CD4-positive, alpha-beta memory T cell (primary cell): ENCODE measurements at regions not wholly inside any gene's neighbourhood (a gene's known extent, or its start where the extent isn't known, plus 50 kb on each side); places are given as distances from the start of the nearest gene placed in this dataset.

Source experiments
- CTCF ChIA-PET: fragments of 350-600 bp; sonication (Branson Sonifier 250); formaldehyde crosslinking; loops from one replicate; lab custom pipeline; 2021; ENCODE audit warnings: inconsistent platforms; ENCODE audit not compliant: partially characterized antibody; lab: Charles Lee
- POLR2A ChIA-PET: fragments of 350-600 bp; sonication (Branson Sonifier 250); formaldehyde crosslinking; loops from one replicate; lab custom pipeline; 2021; ENCODE audit not compliant: partially characterized antibody; lab: Charles Lee
- DNase-seq, 5 donors: peaks; one replicate each; pipeline versions ENCODE4 v3.0.0 to v3.0.0-alpha.2; 2020 to 2022; ENCODE audit warnings: mixed read lengths in 1 of 5
- H3K27ac ChIP-seq: one replicate; pipeline ENCODE4 v1.7.0; 2013; ENCODE audit warnings: low read depth, low read length
- H3K27me3 ChIP-seq: 2 replicates; pipeline ENCODE4 v1.7.0; 2013; ENCODE audit warnings: mild to moderate bottlenecking, low read length, moderate library complexity; ENCODE audit not compliant: insufficient read depth
- H3K36me3 ChIP-seq: 2 replicates; pipeline ENCODE4 v1.7.0; 2013; ENCODE audit warnings: mild to moderate bottlenecking, low read length, moderate library complexity; ENCODE audit not compliant: insufficient read depth
- H3K4me1 ChIP-seq: 2 replicates; pipeline ENCODE4 v1.7.0; 2013; ENCODE audit warnings: mild to moderate bottlenecking, low read length, moderate library complexity; ENCODE audit not compliant: insufficient read depth
- H3K4me3 ChIP-seq, 2 donors: one replicate each; pipeline ENCODE4 v1.7.0; 2013; ENCODE audit warnings: low read length in 2 of 2, mild to moderate bottlenecking in 1 of 2
- H3K9me3 ChIP-seq, 2 donors: one replicate each; pipeline ENCODE4 v1.7.0; 2013; ENCODE audit warnings: low read length in 2 of 2, control low read depth in 1 of 2; ENCODE audit not compliant: control insufficient read depth in 1 of 2
- H3K27ac Mint-ChIP-seq, 7 donors: one replicate each; pipeline ENCODE4 v1.8.0; 2020 to 2021; ENCODE audit warnings: mixed read lengths in 7 of 7, mild to moderate bottlenecking in 6 of 7, inconsistent platforms in 3 of 7, moderate library complexity in 3 of 7
- H3K27me3 Mint-ChIP-seq, 2 donors: one replicate each; pipeline ENCODE4 v1.8.0; 2020 to 2021; ENCODE audit warnings: mixed read lengths in 2 of 2
- H3K36me3 Mint-ChIP-seq, 2 donors: one replicate each; pipeline ENCODE4 v1.8.0; 2020 to 2021; ENCODE audit warnings: mixed read lengths in 2 of 2, inconsistent platforms in 1 of 2, mild to moderate bottlenecking in 1 of 2
- H3K4me1 Mint-ChIP-seq, 4 donors: one replicate each; pipeline ENCODE4 v1.8.0; 2020 to 2021; ENCODE audit warnings: mixed read lengths in 4 of 4, mild to moderate bottlenecking in 1 of 4
- H3K4me3 Mint-ChIP-seq, 8 donors: one replicate each; pipeline ENCODE4 v1.8.0; 2020 to 2021; ENCODE audit warnings: mixed read lengths in 8 of 8, mild to moderate bottlenecking in 7 of 8, moderate library complexity in 6 of 8, inconsistent platforms in 3 of 8
- H3K9me3 Mint-ChIP-seq, 8 donors: one replicate each; pipeline ENCODE4 v1.8.0; 2020 to 2021; ENCODE audit warnings: mixed read lengths in 8 of 8, mild to moderate bottlenecking in 5 of 8, inconsistent platforms in 3 of 8, moderate library complexity in 1 of 8
- intact Hi-C: fragments of 100-400 bp; cut with micrococcal nuclease; formaldehyde crosslinking; loops from one replicate; pipeline ENCODE4 v1.15.1; 2023

GRCh38 chr13:106153041-106153440 lies 382.4 kb downstream of the EFNB2 start:
- no peak overlapping the region for H3K27ac Mint-ChIP-seq
- H3K9me3 ChIP-seq: no peaks in the 10 kb centered on the region
- no peaks in the 10 kb centered on the region for H3K9me3 Mint-ChIP-seq
- ChIA-PET CTCF (no interaction called here), POLR2A (no interaction called here)
- H3K27me3 Mint-ChIP-seq: no peaks in the 10 kb centered on the region
- H3K27ac ChIP-seq: no peak overlapping the region
- no peaks in the 10 kb centered on the region for H3K27me3 ChIP-seq
- H3K4me1 ChIP-seq: no peaks in the 10 kb centered on the region
- intact Hi-C loops: no loop called here
- no peak overlapping the region for H3K4me3 ChIP-seq
- no peaks in the 10 kb centered on the region for H3K36me3 ChIP-seq
- no peak overlapping the region for H3K4me3 Mint-ChIP-seq
- H3K4me1 Mint-ChIP-seq: no peaks in the 10 kb centered on the region
- H3K36me3 Mint-ChIP-seq: no peaks in the 10 kb centered on the region
- no peak for DNase-seq

DNA sequence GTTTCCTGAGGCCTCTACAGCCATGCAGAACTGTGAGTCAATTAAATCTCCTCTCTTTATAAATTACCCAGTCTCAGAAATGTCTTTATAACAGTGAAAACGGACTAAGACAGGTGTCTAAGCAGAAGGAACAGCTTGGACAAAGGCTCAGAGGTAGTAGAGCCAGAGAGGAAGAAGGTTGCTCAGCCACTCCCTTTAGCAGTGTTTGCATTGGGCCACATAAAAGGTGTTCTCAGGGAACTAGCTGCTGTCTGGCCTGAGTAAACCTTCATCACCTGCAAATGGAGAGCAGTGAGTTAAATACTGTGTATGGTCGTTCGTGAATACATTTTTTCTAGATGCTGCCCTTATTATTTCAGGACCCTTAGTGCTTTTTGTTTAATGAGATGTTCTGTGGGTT lies 383.4 kb downstream of the EFNB2 start:
- CTCF ChIA-PET: no interaction called here
- no peak overlapping the region for H3K27ac ChIP-seq
- Mint-ChIP-seq H3K36me3 (no peaks in the 10 kb centered on the region), H3K9me3 (peaks cover 0 to 3% (median 0%) of the 10 kb centered on the region in 8 donors), H3K4me3 (no peak overlapping the region), H3K27me3 (no peaks in the 10 kb centered on the region), H3K4me1 (no peaks in the 10 kb centered on the region), H3K27ac (no peak overlapping the region)
- no peaks in the 10 kb centered on the region for H3K27me3 ChIP-seq
- POLR2A ChIA-PET: no interaction called here
- H3K4me1 ChIP-seq: no peaks in the 10 kb centered on the region
- no peaks in the 10 kb centered on the region for H3K9me3 ChIP-seq
- intact Hi-C loops: no loop called here
- H3K4me3 ChIP-seq: no peak overlapping the region
- no peak for DNase-seq
- no peaks in the 10 kb centered on the region for H3K36me3 ChIP-seq

GRCh38 chr13:106151056-106151699 lies 384.3 kb downstream of the EFNB2 start:
- CTCF ChIA-PET: no interaction called here
- POLR2A ChIA-PET: no interaction called here
- intact Hi-C loops: no loop called here

DNA sequence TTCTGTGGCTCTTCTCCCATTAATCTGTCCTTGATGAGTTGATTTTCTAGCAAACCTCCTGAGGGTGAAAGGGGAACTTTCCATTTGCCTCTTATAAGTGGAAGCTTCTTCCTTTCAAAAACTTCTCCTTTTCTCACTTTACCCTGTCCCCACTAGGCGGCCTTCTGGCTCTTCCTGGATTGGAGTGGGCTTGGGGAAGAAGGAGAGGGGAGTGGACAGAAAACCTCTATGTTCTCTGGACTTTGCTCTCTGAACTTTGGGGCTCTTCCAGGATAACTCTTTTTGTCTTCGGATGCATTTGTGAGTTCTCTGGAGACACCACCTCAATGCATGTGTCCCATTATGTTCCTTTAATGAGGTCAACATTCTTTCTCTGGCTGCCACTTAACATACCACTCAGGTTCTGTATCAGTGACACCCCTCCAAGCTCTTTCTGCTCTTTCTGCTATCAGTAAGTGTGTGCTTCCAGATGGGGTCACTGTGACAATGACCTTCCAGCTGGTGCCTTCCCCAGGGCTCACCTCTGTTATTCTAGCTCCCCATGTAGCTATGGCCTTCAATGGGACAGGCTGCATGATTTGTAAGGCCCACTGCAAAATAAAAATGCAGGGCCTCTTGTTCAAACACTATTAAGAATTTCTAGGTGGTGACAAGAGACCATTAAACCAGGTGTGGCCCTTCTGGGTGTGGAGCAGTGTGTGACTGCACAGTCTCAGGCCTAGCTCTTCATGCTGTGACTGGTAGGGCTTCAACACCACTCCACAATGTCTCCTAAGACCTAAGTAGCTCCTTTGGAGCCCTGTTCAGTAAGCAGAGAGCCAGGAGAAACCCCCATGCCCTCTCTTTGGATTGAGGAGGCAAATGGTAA lies 389.2 kb downstream of the EFNB2 start:
- CTCF ChIA-PET: no interaction called here
- no peak overlapping the region for H3K4me3 Mint-ChIP-seq
- no peaks in the 10 kb centered on the region for H3K4me1 Mint-ChIP-seq
- no peaks in the 10 kb centered on the region for H3K27me3 Mint-ChIP-seq
- H3K36me3 Mint-ChIP-seq: no peaks in the 10 kb centered on the region
- DNase-seq: no peak
- H3K36me3 ChIP-seq: no peaks in the 10 kb centered on the region
- no peaks in the 10 kb centered on the region for H3K4me1 ChIP-seq
- no peak overlapping the region for H3K27ac Mint-ChIP-seq
- peaks cover 0 to 5% (median 0%) of the 10 kb centered on the region in 8 donors for H3K9me3 Mint-ChIP-seq
- POLR2A ChIA-PET: no interaction called here
- H3K27ac ChIP-seq: no peak overlapping the region
- intact Hi-C loops: no loop called here
- H3K4me3 ChIP-seq: no peak overlapping the region
- H3K9me3 ChIP-seq: no peaks in the 10 kb centered on the region
- no peaks in the 10 kb centered on the region for H3K27me3 ChIP-seq

More at GRCh38 chr13:106151056-106151699, 384.3 kb downstream of the EFNB2 start:
- no peak for DNase-seq
- H3K27ac ChIP-seq: no peak overlapping the region
- H3K9me3 ChIP-seq: no peaks in the 10 kb centered on the region
- H3K36me3 ChIP-seq: no peaks in the 10 kb centered on the region
- Mint-ChIP-seq H3K4me3 (no peak overlapping the region), H3K4me1 (no peaks in the 10 kb centered on the region), H3K36me3 (no peaks in the 10 kb centered on the region), H3K27me3 (no peaks in the 10 kb centered on the region), H3K9me3 (peaks cover 0 to 5% (median 0%) of the 10 kb centered on the region in 8 donors), H3K27ac (no peak overlapping the region)
- no peaks in the 10 kb centered on the region for H3K4me1 ChIP-seq
- no peak overlapping the region for H3K4me3 ChIP-seq
- H3K27me3 ChIP-seq: no peaks in the 10 kb centered on the region

DNA sequence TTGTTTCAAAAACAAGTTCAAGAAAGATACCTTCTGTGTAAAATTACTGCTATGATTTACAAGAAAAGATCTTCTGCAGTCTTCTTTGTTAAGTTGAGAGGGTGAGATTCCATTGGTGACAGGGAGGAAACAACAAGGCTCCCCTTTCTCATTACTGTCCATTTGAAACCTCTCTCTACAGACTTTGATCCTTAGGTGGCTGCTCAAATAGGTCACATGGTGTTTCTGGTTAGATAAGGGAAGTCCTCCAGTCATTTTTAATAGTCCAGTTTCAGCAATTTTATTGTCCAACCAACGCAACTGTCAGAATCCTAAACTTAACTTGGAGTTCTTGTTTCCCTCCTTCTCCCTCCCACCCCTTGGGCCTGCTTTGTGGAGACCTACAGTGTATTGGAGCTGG lies 390.4 kb downstream of the EFNB2 start:
- intact Hi-C loops: no loop called here
- Mint-ChIP-seq H3K9me3 (peaks cover 0 to 5% (median 0%) of the 10 kb centered on the region in 8 donors), H3K36me3 (no peaks in the 10 kb centered on the region), H3K27ac (no peak overlapping the region), H3K4me3 (no peak overlapping the region), H3K4me1 (no peaks in the 10 kb centered on the region), H3K27me3 (no peaks in the 10 kb centered on the region)
- CTCF ChIA-PET: no interaction called here
- no peaks in the 10 kb centered on the region for H3K36me3 ChIP-seq
- H3K9me3 ChIP-seq: no peaks in the 10 kb centered on the region
- POLR2A ChIA-PET: no interaction called here
- no peak for DNase-seq
- H3K27me3 ChIP-seq: no peaks in the 10 kb centered on the region
- no peak overlapping the region for H3K4me3 ChIP-seq
- no peak overlapping the region for H3K27ac ChIP-seq
- no peaks in the 10 kb centered on the region for H3K4me1 ChIP-seq

GRCh38 chr13:106143930-106144709 lies 391.3 kb downstream of the EFNB2 start:
- H3K27me3 Mint-ChIP-seq: no peaks in the 10 kb centered on the region
- no peaks in the 10 kb centered on the region for H3K4me1 Mint-ChIP-seq
- POLR2A ChIA-PET: interaction anchor here (0.6 kb wide), 1 partner anchor 1332 kb away, joined by 3 read pairs; no protein-coding TSS in a partner anchor

GRCh38 chr13:106143392-106143791 lies 392.1 kb downstream of the EFNB2 start:
- POLR2A ChIA-PET: no interaction called here
- no peak for DNase-seq
- Histone ChIP-seq H3K4me3 (no peak overlapping the region), H3K27me3 (no peaks in the 10 kb centered on the region), H3K9me3 (no peaks in the 10 kb centered on the region), H3K36me3 (no peaks in the 10 kb centered on the region), H3K4me1 (no peaks in the 10 kb centered on the region), H3K27ac (no peak overlapping the region)
- intact Hi-C loops: no loop called here
- no peaks in the 10 kb centered on the region for H3K36me3 Mint-ChIP-seq
- no peak overlapping the region for H3K4me3 Mint-ChIP-seq
- CTCF ChIA-PET: interaction anchor here (0.7 kb wide), 1 partner anchor 1510 kb away, joined by 3 read pairs; no protein-coding TSS in a partner anchor
- no peaks in the 10 kb centered on the region for H3K27me3 Mint-ChIP-seq
- no peaks in the 10 kb centered on the region for H3K4me1 Mint-ChIP-seq
- H3K9me3 Mint-ChIP-seq: peaks cover 0 to 5% (median 0%) of the 10 kb centered on the region in 8 donors
- H3K27ac Mint-ChIP-seq: no peak overlapping the region

More at GRCh38 chr13:106143930-106144709, 391.3 kb downstream of the EFNB2 start:
- CTCF ChIA-PET: no interaction called here
- H3K4me1 ChIP-seq: no peaks in the 10 kb centered on the region
- H3K9me3 ChIP-seq: no peaks in the 10 kb centered on the region
- no peaks in the 10 kb centered on the region for H3K27me3 ChIP-seq
- no peak for DNase-seq
- H3K4me3 Mint-ChIP-seq: no peak overlapping the region
- no peak overlapping the region for H3K27ac Mint-ChIP-seq
- H3K36me3 Mint-ChIP-seq: no peaks in the 10 kb centered on the region
- H3K4me3 ChIP-seq: no peak overlapping the region
- peaks cover 0 to 5% (median 0%) of the 10 kb centered on the region in 8 donors for H3K9me3 Mint-ChIP-seq
- intact Hi-C loops: no loop called here
- no peaks in the 10 kb centered on the region for H3K36me3 ChIP-seq
- no peak overlapping the region for H3K27ac ChIP-seq
